T47D (cell line): ENCODE measurements at regions not wholly inside any gene's neighbourhood (a gene's known extent, or its start where the extent isn't known, plus 50 kb on each side); places are given as distances from the start of the nearest gene placed in this dataset.
"Not testable (repeated sequence)": the region's sequence is repeated elsewhere in the genome, so short reads cannot be mapped to it uniquely, and the experiment has no call there.

ENCODE experiments used
- DNase-seq, 2 experiments: peaks; one replicate each; pipeline versions ENCODE4 v3.0.0 to v3.0.0-alpha.2; 2011 to 2012; ENCODE audit warnings: low read depth in 1 of 2, low spot score in 1 of 2
- JUND ChIP-seq: IDR thresholded peaks from 2 replicates; pipeline ENCODE4 v1.6.1; 2012; ENCODE audit warnings: low read depth
- in situ Hi-C: cut with HindIII; loops from 2 replicates; pipeline ENCODE4 v1.10.0; 2016; ENCODE audit warnings: low sequenced_read_pairs, low pct_unique_long_range_greater_than_20kb

- in situ Hi-C loops = no loop called here
- no peak for TF ChIP-seq JUND
- no peak for DNase-seq
Observed at GRCh38 chr5:17412760-17413671, 85.0 kb upstream of the TAF11L2 start.

DNA sequence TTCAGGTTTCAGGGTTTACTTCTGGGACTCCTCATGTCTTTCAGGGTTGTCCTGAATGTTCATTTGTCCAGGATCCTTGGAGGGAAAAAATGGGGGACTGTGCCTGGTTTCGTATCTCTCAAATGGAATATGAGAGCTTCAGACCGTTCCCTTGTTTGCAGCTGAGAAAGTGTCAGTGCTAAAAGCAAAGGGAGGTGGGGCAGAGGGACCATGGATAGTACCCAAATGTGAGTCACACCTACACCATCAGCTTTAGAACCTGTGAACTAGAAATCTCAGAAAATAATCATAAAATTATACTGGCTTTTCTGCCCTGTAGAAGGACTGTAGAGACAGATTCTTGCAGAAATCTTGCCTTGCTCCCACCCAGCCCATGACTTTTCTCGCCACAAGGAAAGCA, 84.3 kb upstream of the TAF11L2 start:
- in situ Hi-C loops = no loop called here
- TF ChIP-seq JUND = no peak
- DNase-seq = no peak

- in situ Hi-C loops = no loop called here
- TF ChIP-seq JUND = no peak
- no peak for DNase-seq
Observed at GRCh38 chr5:17415321-17415758, 82.7 kb upstream of the TAF11L2 start.

DNA sequence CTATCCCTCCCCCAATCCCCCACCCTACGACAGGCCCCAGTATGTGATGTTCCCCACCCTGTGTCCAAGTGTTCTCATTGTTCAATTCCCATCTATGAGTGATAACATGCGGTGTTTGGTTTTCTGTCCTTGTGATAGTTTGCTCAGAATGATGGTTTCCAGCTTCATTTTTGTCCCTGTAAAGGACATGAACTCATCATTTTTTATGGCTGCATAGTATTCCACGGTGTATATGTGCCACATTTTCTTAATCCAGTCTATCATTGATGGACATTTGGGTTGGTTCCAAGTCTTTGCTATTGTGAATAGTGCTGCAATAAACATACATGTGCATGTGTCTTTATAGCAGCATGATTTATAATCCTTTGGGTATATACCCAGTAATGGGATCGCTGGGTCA, 81.7 kb upstream of the TAF11L2 start:
- DNase-seq, in situ Hi-C loops: not testable (repeated sequence)

GRCh38 chr5:17424674-17425073, 73.4 kb upstream of the TAF11L2 start:
- in situ Hi-C loops = no loop called here
- no peak for TF ChIP-seq JUND
- no peak for DNase-seq

DNA sequence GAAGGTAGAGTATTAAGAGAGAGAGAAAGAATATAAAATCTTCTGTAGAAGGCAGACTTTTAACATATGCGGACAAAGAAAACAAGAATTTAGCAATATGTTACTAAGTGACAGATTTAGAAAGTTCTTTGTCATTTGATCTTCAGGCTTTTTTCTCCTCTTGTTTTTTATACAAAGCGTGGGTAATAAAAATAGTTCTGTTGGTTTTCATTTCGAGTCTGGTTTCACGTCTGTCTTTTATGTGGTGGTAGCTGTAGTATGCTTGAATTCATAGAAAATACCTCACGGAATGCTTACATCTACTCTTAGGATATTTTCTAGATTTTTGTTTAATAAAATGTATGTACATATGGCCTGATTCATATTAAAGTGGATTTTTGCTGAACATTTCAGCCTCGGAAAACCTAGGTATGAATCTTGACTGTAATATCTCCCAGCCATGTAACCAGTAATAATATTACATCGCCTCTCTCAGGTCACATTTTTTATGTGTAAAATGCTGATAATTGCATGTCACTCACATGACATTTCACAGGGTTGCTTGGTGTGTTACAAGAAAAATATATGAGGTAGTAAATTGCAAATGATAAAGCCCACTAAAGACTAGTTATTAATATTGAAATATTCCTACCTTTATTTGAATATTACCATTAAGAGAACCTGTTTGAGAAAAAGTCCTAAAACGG, 72.5 kb upstream of the TAF11L2 start:
- in situ Hi-C loops = no loop called here
- TF ChIP-seq JUND = no peak
- no peak for DNase-seq

DNA sequence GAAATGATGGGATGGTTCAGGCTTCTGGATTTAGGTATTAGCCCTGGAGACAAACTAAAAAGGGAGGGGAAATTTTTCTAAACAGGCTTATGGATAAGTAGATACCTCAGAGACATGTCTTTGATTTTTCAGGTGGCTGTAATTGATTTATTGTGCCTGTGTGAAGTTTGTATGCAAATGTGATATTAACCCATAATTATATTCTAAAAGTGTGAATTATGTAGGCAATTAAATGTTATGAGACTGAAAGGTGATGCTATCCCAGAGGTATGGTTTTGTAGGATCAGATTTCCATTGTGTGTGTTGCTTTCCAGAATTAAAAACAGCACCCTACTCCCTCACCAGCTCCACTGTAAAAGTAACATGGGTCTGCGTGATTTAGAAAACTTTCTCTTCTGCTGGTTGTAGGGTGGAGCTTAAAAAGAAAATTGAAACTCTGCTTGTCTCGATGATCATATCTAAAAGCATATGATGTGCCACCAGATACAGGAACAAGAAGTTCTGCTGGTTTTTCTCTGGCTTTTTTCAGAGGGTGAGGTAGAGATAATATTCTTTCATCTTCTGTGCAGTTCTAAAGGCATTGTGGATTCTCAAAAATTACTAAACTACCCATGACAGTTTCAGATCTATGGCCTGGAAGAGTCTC, 71.8 kb upstream of the TAF11L2 start:
- DNase-seq = no peak
- in situ Hi-C loops = no loop called here
- no peak for TF ChIP-seq JUND

DNA sequence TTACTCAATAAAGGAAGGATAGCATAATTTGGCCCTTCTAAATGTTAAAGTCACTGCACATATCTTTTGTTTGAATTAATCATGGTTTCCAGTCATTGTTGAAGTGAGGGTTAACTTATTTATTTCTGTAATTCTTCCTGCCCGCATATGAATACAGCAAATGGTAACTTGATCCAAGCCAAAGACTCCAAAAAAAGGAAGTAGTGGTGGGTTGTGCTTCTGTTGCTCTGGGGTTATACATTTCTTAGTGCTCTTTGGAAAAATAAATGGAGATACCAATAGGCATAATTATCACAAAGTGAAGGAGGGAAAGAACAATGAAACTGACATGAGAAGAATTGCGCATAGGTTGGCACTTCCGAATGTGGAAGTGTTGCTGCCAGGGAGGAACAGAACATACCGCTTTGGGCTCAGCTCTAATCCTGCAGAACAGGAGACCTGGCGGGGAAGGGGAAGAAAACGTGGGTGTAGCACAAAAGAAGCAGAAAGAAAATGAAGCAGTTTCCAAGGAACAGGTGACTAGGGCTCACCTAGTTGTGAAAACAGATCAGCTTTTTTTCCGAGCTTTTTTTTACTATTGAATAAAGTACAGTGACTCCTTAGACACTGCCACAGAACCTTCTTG, 69.7 kb upstream of the TAF11L2 start:
- no peak for TF ChIP-seq JUND
- no peak for DNase-seq
- in situ Hi-C loops = no loop called here

GRCh38 chr5:17429353-17429752, 68.7 kb upstream of the TAF11L2 start:
- in situ Hi-C loops = no loop called here
- DNase-seq = no peak

GRCh38 chr5:17430241-17430640, 67.8 kb upstream of the TAF11L2 start:
- no peak for DNase-seq
- in situ Hi-C loops = no loop called here
- TF ChIP-seq JUND = no peak

More at GRCh38 chr5:17429353-17429752, 68.7 kb upstream of the TAF11L2 start:
- no peak for TF ChIP-seq JUND

GRCh38 chr5:17431272-17432050, 66.6 kb upstream of the TAF11L2 start:
- TF ChIP-seq JUND = no peak
- in situ Hi-C loops = no loop called here
- no peak for DNase-seq

GRCh38 chr5:17432569-17432968, 65.5 kb upstream of the TAF11L2 start:
- in situ Hi-C loops = no loop called here
- no peak for TF ChIP-seq JUND
- no peak for DNase-seq
